ENCODE measurements at regions not wholly inside any gene's neighbourhood (a gene's known extent, or its start where the extent isn't known, plus 50 kb on each side); places are given as distances from the start of the nearest gene placed in this dataset.
"Not testable (repeated sequence)": the region's sequence is repeated elsewhere in the genome, so short reads cannot be mapped to it uniquely, and the experiment has no call there.

DNA sequence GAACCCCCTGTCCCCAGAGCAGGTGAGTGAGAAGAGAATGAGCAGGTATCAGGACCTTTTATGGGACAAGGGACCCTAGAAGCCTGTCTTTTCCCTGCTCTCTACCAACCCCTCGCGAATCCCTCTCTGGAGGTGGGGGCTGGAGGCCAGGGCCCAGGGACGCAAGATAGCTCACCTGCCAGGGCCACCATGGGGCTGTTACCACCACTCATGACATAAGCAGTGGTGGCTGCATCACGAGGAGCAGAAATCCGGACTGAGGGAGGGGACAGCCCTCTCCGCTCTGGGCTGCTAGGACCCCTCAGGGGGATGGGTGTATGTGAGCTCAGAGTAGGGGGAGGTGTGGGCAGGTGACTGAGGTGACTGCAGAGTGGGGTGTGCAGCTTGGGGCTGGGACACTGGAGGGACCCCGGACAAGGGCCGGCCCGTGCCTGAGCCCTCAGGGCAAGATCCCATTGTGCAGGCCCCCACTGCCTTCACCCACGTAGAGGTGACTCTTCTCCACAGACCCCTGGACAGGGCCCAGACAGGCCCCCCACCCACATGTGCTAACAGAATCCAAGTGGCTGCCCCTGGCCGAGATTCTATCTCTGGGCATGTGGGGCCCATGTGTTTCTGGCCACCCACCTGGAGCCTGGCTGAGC is 190.6 kb downstream of the TBC1D2B start:
- Histone ChIP-seq H3K36me3 (ENCODE audit: control insufficient read depth, insufficient read depth, low read length) (no peaks in the 10 kb centered on the region), H3K9me3 (ENCODE audit: control insufficient read depth, low read length) (no peaks in the 10 kb centered on the region), H3K4me3 (ENCODE audit: extremely low read depth, insufficient read depth, low read length, poor library complexity, severe bottlenecking) (no peak overlapping the region), H3K4me1 (ENCODE audit: control insufficient read depth, insufficient read depth, low read length, poor library complexity, severe bottlenecking) (peaks cover 43% of the 10 kb centered on the region), H3K27ac (ENCODE audit: low read depth, low read length, severe bottlenecking) (peak overlapping the region; percentile 73)
- WGBS, 2 experiments (ENCODE audit: insufficient coverage in 2 of 2), result 93 to 100% methylated on average over 4 to 6 of the region's 11 CpGs

GRCh38 chr15:77885877-77886500 is 191.5 kb downstream of the TBC1D2B start:
- H3K4me3 ChIP-seq (ENCODE audit: extremely low read depth, insufficient read depth, low read length, poor library complexity, severe bottlenecking); H3K36me3 ChIP-seq (ENCODE audit: control insufficient read depth, insufficient read depth, low read length); H3K9me3 ChIP-seq (ENCODE audit: control insufficient read depth, low read length): not testable (repeated sequence)
- WGBS, 2 experiments (ENCODE audit: insufficient coverage in 2 of 2), result 95 to 96% methylated on average over 8 to 9 of the region's 17 CpGs
- Histone ChIP-seq H3K4me1 (ENCODE audit: control insufficient read depth, insufficient read depth, low read length, poor library complexity, severe bottlenecking) (peaks cover 35% of the 10 kb centered on the region), H3K27ac (ENCODE audit: low read depth, low read length, severe bottlenecking) (peak overlapping the region; percentile 79)

GRCh38 chr15:77883012-77883411 is 194.5 kb downstream of the TBC1D2B start:
- WGBS, 2 experiments (ENCODE audit: insufficient coverage in 2 of 2), result no CpG with 5 or more reads among the region's 9 CpGs
- H3K4me3 ChIP-seq (ENCODE audit: extremely low read depth, insufficient read depth, low read length, poor library complexity, severe bottlenecking); H3K9me3 ChIP-seq (ENCODE audit: control insufficient read depth, low read length); H3K36me3 ChIP-seq (ENCODE audit: control insufficient read depth, insufficient read depth, low read length); H3K27ac ChIP-seq (ENCODE audit: low read depth, low read length, severe bottlenecking): not testable (repeated sequence)
- peaks cover 22% of the 10 kb centered on the region for H3K4me1 ChIP-seq (ENCODE audit: control insufficient read depth, insufficient read depth, low read length, poor library complexity, severe bottlenecking)

- Histone ChIP-seq H3K4me1 (ENCODE audit: control insufficient read depth, insufficient read depth, low read length, poor library complexity, severe bottlenecking) (peaks cover 17% of the 10 kb centered on the region), H3K4me3 (ENCODE audit: extremely low read depth, insufficient read depth, low read length, poor library complexity, severe bottlenecking) (no peak overlapping the region), H3K36me3 (ENCODE audit: control insufficient read depth, insufficient read depth, low read length) (no peaks in the 10 kb centered on the region), H3K27ac (ENCODE audit: low read depth, low read length, severe bottlenecking) (no peak overlapping the region), H3K9me3 (ENCODE audit: control insufficient read depth, low read length) (no peaks in the 10 kb centered on the region)
- 98 to 100% methylated on average over 3 to 5 of the region's 5 CpGs for WGBS, 2 experiments (ENCODE audit: insufficient coverage in 2 of 2)
Measured at GRCh38 chr15:77881950-77882349, 195.6 kb downstream of the TBC1D2B start.

GRCh38 chr15:77881535-77881934 is 196.0 kb downstream of the TBC1D2B start:
- peaks cover 17% of the 10 kb centered on the region for H3K4me1 ChIP-seq (ENCODE audit: control insufficient read depth, insufficient read depth, low read length, poor library complexity, severe bottlenecking)

DNA sequence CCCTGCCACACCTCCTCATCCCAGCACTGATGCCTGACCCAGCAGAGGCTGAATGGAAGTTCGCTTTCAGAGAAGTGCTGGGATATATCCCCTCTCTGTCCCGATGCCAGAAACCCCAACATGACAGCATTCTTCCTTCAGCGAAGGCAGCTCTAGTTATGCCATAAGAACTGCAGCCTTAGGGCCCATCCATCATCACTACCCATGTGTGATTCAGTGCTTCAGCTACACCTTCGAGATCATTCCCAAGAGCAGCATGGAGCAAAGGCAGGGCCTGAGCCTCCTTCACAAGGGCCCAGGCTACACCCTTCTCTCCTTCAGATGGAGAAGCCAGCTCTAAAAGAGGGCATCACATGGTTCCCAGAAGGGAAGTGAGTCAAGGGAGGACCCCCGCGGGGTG is 198.0 kb downstream of the TBC1D2B start:
- not testable (repeated sequence) for H3K4me3 ChIP-seq (ENCODE audit: extremely low read depth, insufficient read depth, low read length, poor library complexity, severe bottlenecking); H3K9me3 ChIP-seq (ENCODE audit: control insufficient read depth, low read length); H3K4me1 ChIP-seq (ENCODE audit: control insufficient read depth, insufficient read depth, low read length, poor library complexity, severe bottlenecking); H3K27ac ChIP-seq (ENCODE audit: low read depth, low read length, severe bottlenecking); H3K36me3 ChIP-seq (ENCODE audit: control insufficient read depth, insufficient read depth, low read length)
- 92 to 100% methylated on average over 2 to 3 of the region's 6 CpGs for WGBS, 2 experiments (ENCODE audit: insufficient coverage in 2 of 2)

More at GRCh38 chr15:77881535-77881934, 196.0 kb downstream of the TBC1D2B start:
- H3K36me3 ChIP-seq (ENCODE audit: control insufficient read depth, insufficient read depth, low read length); H3K9me3 ChIP-seq (ENCODE audit: control insufficient read depth, low read length); H3K27ac ChIP-seq (ENCODE audit: low read depth, low read length, severe bottlenecking); H3K4me3 ChIP-seq (ENCODE audit: extremely low read depth, insufficient read depth, low read length, poor library complexity, severe bottlenecking): not testable (repeated sequence)
- 82 to 85% methylated on average over 8 to 9 of the region's 16 CpGs for WGBS, 2 experiments (ENCODE audit: insufficient coverage in 2 of 2)

DNA sequence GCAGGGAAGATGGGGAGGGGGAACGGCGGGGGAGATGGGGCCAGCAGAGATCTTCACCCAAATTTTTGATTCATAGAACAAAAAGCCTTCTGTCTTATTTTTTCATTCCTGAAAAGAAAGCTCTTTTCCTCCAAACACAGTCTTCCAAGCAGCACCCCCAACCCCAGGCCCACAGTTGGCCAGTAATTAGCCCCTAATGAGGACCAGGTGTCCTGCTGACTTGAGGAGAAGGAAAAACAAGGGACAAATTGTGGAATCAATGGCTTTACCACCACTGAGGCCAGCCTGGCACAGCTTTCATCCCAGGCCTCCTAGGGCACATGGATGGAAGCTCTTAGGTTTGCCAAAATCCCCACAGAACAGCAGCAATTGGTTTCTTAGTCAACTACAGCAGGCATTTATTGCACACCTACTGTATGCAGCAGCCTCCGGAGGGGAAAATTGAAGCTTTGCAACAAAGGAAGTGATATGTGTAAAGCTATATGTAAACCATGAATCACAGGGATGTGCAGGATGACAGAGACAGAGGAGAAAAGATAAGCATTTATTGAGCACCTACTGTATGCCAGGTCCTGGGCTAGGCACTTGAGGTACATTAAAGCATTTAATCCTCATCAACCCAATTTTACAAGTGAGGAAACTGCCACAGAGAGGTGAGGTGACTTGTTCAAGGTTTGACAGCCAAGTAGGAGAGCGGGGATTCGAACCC is 199.5 kb downstream of the TBC1D2B start:
- 92 to 95% methylated on average over 2 to 3 of the region's 5 CpGs for WGBS, 2 experiments (ENCODE audit: insufficient coverage in 2 of 2)
- Histone ChIP-seq H3K4me1 (ENCODE audit: control insufficient read depth, insufficient read depth, low read length, poor library complexity, severe bottlenecking) (no peaks in the 10 kb centered on the region), H3K36me3 (ENCODE audit: control insufficient read depth, insufficient read depth, low read length) (no peaks in the 10 kb centered on the region), H3K9me3 (ENCODE audit: control insufficient read depth, low read length) (no peaks in the 10 kb centered on the region), H3K27ac (ENCODE audit: low read depth, low read length, severe bottlenecking) (no peak overlapping the region), H3K4me3 (ENCODE audit: extremely low read depth, insufficient read depth, low read length, poor library complexity, severe bottlenecking) (no peak overlapping the region)

DNA sequence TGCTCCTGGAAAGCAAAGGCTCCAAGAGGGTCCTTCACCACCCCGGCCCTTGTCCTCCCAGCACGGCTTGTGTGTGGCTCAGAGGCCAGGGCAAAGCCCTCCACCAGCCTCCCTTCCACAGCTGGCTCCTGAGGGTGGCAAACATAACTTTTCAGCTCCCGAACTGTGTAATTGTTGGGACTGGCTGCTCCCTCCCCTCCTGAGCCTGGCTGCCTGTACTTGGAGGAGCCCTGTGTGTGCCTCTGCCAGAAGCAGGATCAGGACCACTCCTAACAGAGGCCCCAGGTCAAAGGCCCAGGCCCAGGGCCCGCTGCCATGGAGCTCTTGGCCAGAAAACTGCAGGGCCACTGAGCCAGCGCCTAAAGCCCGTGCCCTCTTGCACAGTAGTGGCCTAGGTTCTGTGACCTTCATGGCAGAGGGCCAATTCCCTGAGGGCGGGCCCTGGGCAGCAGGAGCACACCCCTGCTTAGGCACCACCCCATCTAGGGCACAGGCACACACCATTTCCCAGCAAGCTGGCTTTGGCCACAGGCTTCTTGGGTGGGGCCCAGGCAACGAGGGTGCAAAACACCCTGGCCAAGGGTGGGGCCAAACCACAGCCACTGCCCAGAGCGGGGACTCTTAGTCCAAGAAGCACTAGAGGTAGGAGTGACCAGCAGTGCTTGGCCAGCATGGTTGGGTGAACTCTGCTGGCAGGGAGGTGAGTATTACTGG is 201.2 kb downstream of the TBC1D2B start:
- not testable (repeated sequence) for H3K9me3 ChIP-seq (ENCODE audit: control insufficient read depth, low read length); H3K27ac ChIP-seq (ENCODE audit: low read depth, low read length, severe bottlenecking); H3K36me3 ChIP-seq (ENCODE audit: control insufficient read depth, insufficient read depth, low read length); H3K4me3 ChIP-seq (ENCODE audit: extremely low read depth, insufficient read depth, low read length, poor library complexity, severe bottlenecking); H3K4me1 ChIP-seq (ENCODE audit: control insufficient read depth, insufficient read depth, low read length, poor library complexity, severe bottlenecking)
- 83 to 87% methylated on average over 2 of the region's 9 CpGs for WGBS, 2 experiments (ENCODE audit: insufficient coverage in 2 of 2)

- not testable (repeated sequence) for H3K9me3 ChIP-seq (ENCODE audit: control insufficient read depth, low read length); H3K4me3 ChIP-seq (ENCODE audit: extremely low read depth, insufficient read depth, low read length, poor library complexity, severe bottlenecking); H3K4me1 ChIP-seq (ENCODE audit: control insufficient read depth, insufficient read depth, low read length, poor library complexity, severe bottlenecking); H3K27ac ChIP-seq (ENCODE audit: low read depth, low read length, severe bottlenecking); H3K36me3 ChIP-seq (ENCODE audit: control insufficient read depth, insufficient read depth, low read length)
- 10 to 24% methylated on average over 4 to 5 of the region's 13 CpGs for WGBS, 2 experiments (ENCODE audit: insufficient coverage in 2 of 2)
Measured at GRCh38 chr15:77875066-77875721, 202.3 kb downstream of the TBC1D2B start.

GRCh38 chr15:77874063-77874462 is 203.4 kb downstream of the TBC1D2B start:
- WGBS, 2 experiments (ENCODE audit: insufficient coverage in 2 of 2), result 76 to 97% methylated on average over 4 of the region's 4 CpGs
- Histone ChIP-seq H3K4me1 (ENCODE audit: control insufficient read depth, insufficient read depth, low read length, poor library complexity, severe bottlenecking) (peaks cover 8% of the 10 kb centered on the region), H3K9me3 (ENCODE audit: control insufficient read depth, low read length) (no peaks in the 10 kb centered on the region), H3K4me3 (ENCODE audit: extremely low read depth, insufficient read depth, low read length, poor library complexity, severe bottlenecking) (no peak overlapping the region), H3K36me3 (ENCODE audit: control insufficient read depth, insufficient read depth, low read length) (no peaks in the 10 kb centered on the region), H3K27ac (ENCODE audit: low read depth, low read length, severe bottlenecking) (no peak overlapping the region)

Measured in mesodermal cell (in vitro differentiated cells).